ENCODE measurements at regions not wholly inside any gene's neighbourhood (a gene's known extent, or its start where the extent isn't known, plus 50 kb on each side); places are given as distances from the start of the nearest gene placed in this dataset.

- TF ChIP-seq USF1 (IDR thresholded peaks at IDR 0.05): no peak
- no peak for TF ChIP-seq TAF1 (IDR thresholded peaks at IDR 0.05; ENCODE audit: low read depth)
- no peak for TF ChIP-seq FOXM1 (IDR thresholded peaks at IDR 0.05; ENCODE audit: borderline replicate concordance, low read depth)
- TF ChIP-seq MAX (IDR thresholded peaks at IDR 0.05): no peak
- no peak for TF ChIP-seq TCF12 (IDR thresholded peaks at IDR 0.05; ENCODE audit: low read depth)
- TF ChIP-seq EP300 (IDR thresholded peaks at IDR 0.05; ENCODE audit: borderline replicate concordance): no peak
Observed at GRCh38 chr12:111038077-111038476, 117.7 kb upstream of the MYL2 start.

GRCh38 chr12:111037047-111037446, 116.7 kb upstream of the MYL2 start:
- TF ChIP-seq EP300 (IDR thresholded peaks at IDR 0.05; ENCODE audit: borderline replicate concordance) (no peak), RAD21 (IDR thresholded peaks at IDR 0.05; ENCODE audit: low read depth) (no peak), FOXM1 (IDR thresholded peaks at IDR 0.05; ENCODE audit: borderline replicate concordance, low read depth) (no peak), MAX (IDR thresholded peaks at IDR 0.05) (no peak), ZBTB7A (IDR thresholded peaks at IDR 0.05; ENCODE audit: low read depth) (no peak), TCF12 (IDR thresholded peaks at IDR 0.05; ENCODE audit: low read depth) (no peak), TEAD4 (IDR thresholded peaks at IDR 0.05) (no peak), USF1 (IDR thresholded peaks at IDR 0.05) (no peak), TAF1 (IDR thresholded peaks at IDR 0.05; ENCODE audit: low read depth) (no peak), EGR1 (IDR thresholded peaks at IDR 0.05) (no peak), REST (IDR thresholded peaks at IDR 0.05; ENCODE audit: low read depth) (no peak), YY1 (IDR thresholded peaks at IDR 0.05; ENCODE audit: low read depth) (no peak), CREB1 (IDR thresholded peaks at IDR 0.05; ENCODE audit: low read depth) (no peak), NFIC (IDR thresholded peaks at IDR 0.05) (no peak), CEBPB (IDR thresholded peaks at IDR 0.05) (no peak)

- TF ChIP-seq TAF1 (IDR thresholded peaks at IDR 0.05; ENCODE audit: low read depth) (no peak), EGR1 (IDR thresholded peaks at IDR 0.05) (no peak), REST (IDR thresholded peaks at IDR 0.05; ENCODE audit: low read depth) (no peak), TCF12 (IDR thresholded peaks at IDR 0.05; ENCODE audit: low read depth) (no peak), RAD21 (IDR thresholded peaks at IDR 0.05; ENCODE audit: low read depth) (no peak), TEAD4 (IDR thresholded peaks at IDR 0.05) (no peak), FOXM1 (IDR thresholded peaks at IDR 0.05; ENCODE audit: borderline replicate concordance, low read depth) (no peak), CREB1 (IDR thresholded peaks at IDR 0.05; ENCODE audit: low read depth) (no peak), YY1 (IDR thresholded peaks at IDR 0.05; ENCODE audit: low read depth) (no peak), EP300 (IDR thresholded peaks at IDR 0.05; ENCODE audit: borderline replicate concordance) (no peak), USF1 (IDR thresholded peaks at IDR 0.05) (no peak), CEBPB (IDR thresholded peaks at IDR 0.05) (no peak), MAX (IDR thresholded peaks at IDR 0.05) (no peak), NFIC (IDR thresholded peaks at IDR 0.05) (no peak), ZBTB7A (IDR thresholded peaks at IDR 0.05; ENCODE audit: low read depth) (no peak)
Observed at GRCh38 chr12:111035578-111036301, 115.4 kb upstream of the MYL2 start.

GRCh38 chr12:111034886-111035577, 114.7 kb upstream of the MYL2 start:
- TF ChIP-seq EGR1 (IDR thresholded peaks at IDR 0.05) (no peak), USF1 (IDR thresholded peaks at IDR 0.05) (no peak), TAF1 (IDR thresholded peaks at IDR 0.05; ENCODE audit: low read depth) (no peak), MAX (IDR thresholded peaks at IDR 0.05) (no peak)

Measured in Ishikawa (cell line).